HEK293T (cell line): ENCODE measurements at regions not wholly inside any gene's neighbourhood (a gene's known extent, or its start where the extent isn't known, plus 50 kb on each side); places are given as distances from the start of the nearest gene placed in this dataset.
"Not testable (repeated sequence)": the region's sequence is repeated elsewhere in the genome, so short reads cannot be mapped to it uniquely, and the experiment has no call there.

ENCODE experiments used
- ARNT ChIP-seq: fragments of 450-650 bp; IDR thresholded peaks from 2 replicates; pipeline ENCODE4 v1.6.1; 2017; ENCODE audit warnings: mild to moderate bottlenecking
- BHLHE40 ChIP-seq: fragments of 450-650 bp; IDR thresholded peaks from 2 replicates; pipeline ENCODE4 v1.6.1; 2016; ENCODE audit warnings: mild to moderate bottlenecking, moderate library complexity, borderline replicate concordance
- FOXA1 ChIP-seq: fragments of 450-650 bp; IDR thresholded peaks from 2 replicates; pipeline ENCODE4 v1.6.1; 2016; ENCODE audit warnings: mild to moderate bottlenecking
- HDGF ChIP-seq: fragments of 450-650 bp; IDR thresholded peaks from 2 replicates; pipeline ENCODE4 v1.6.1; 2017; ENCODE audit warnings: antibody characterized with exemption, borderline replicate concordance
- LEF1 ChIP-seq: fragments of 450-650 bp; IDR thresholded peaks from 2 replicates; pipeline ENCODE4 v1.6.1; 2017; ENCODE audit warnings: mild to moderate bottlenecking, borderline replicate concordance
- NFRKB ChIP-seq: fragments of 450-650 bp; IDR thresholded peaks from 2 replicates; pipeline ENCODE4 v1.6.1; 2016; ENCODE audit warnings: mild to moderate bottlenecking, moderate library complexity
- PKNOX1 ChIP-seq: fragments of 450-650 bp; IDR thresholded peaks from 2 replicates; pipeline ENCODE4 v1.6.1; 2016
- SP1 ChIP-seq: fragments of 450-650 bp; IDR thresholded peaks from 2 replicates; pipeline ENCODE4 v1.6.1; 2017
- SUZ12 ChIP-seq: fragments of 450-650 bp; IDR thresholded peaks from 2 replicates; pipeline ENCODE4 v1.6.1; 2016; ENCODE audit warnings: mild to moderate bottlenecking
- TARDBP ChIP-seq: fragments of 450-650 bp; IDR thresholded peaks from 2 replicates; pipeline ENCODE4 v1.6.1; 2016
- ZNF384 ChIP-seq: fragments of 450-650 bp; IDR thresholded peaks from 2 replicates; pipeline ENCODE4 v1.6.1; 2016

- TF ChIP-seq SP1, PKNOX1, BHLHE40, ARNT, ZNF384, FOXA1, TARDBP, HDGF, NFRKB, LEF1, SUZ12: not testable (repeated sequence)
Measured at GRCh38 chr1:79230751-79231150, 224.2 kb upstream of the ADGRL4 start.
